Nephron (organoid): ENCODE measurements at regions not wholly inside any gene's neighbourhood (a gene's known extent, or its start where the extent isn't known, plus 50 kb on each side); places are given as distances from the start of the nearest gene placed in this dataset.

Source experiments
- H3K27ac Mint-ChIP-seq, 3 experiments: 2 replicates each; pipeline ENCODE4 v1.8.0; 2020; ENCODE audit warnings: mixed read lengths in 3 of 3, mild to moderate bottlenecking in 2 of 3, moderate library complexity in 1 of 3
- H3K27me3 Mint-ChIP-seq: 2 replicates; pipeline ENCODE4 v1.8.0; 2021; ENCODE audit warnings: low read depth, mild to moderate bottlenecking, moderate library complexity, mixed read lengths
- H3K36me3 Mint-ChIP-seq: 2 replicates; pipeline ENCODE4 v1.8.0; 2020; ENCODE audit warnings: low read depth, mixed read lengths
- H3K4me1 Mint-ChIP-seq: 2 replicates; pipeline ENCODE4 v1.8.0; 2020; ENCODE audit warnings: mixed read lengths
- H3K4me3 Mint-ChIP-seq, 3 experiments: 2 replicates each; pipeline ENCODE4 v1.8.0; 2020; ENCODE audit warnings: mild to moderate bottlenecking in 3 of 3, mixed read lengths in 3 of 3, moderate library complexity in 2 of 3
- H3K9me3 Mint-ChIP-seq: 2 replicates; pipeline ENCODE4 v1.8.0; 2020; ENCODE audit warnings: mixed read lengths
- TF ChIP-seq, protein P1 (sequence below), 3 experiments: fragments of 200-600 bp; sonication (generic); IDR thresholded peaks; one replicate each; pipeline ENCODE4 v1.5.0; 2021; ENCODE audit warnings: antibody characterized with exemption in 3 of 3; ENCODE audit not compliant: unreplicated experiment in 3 of 3

DNA sequence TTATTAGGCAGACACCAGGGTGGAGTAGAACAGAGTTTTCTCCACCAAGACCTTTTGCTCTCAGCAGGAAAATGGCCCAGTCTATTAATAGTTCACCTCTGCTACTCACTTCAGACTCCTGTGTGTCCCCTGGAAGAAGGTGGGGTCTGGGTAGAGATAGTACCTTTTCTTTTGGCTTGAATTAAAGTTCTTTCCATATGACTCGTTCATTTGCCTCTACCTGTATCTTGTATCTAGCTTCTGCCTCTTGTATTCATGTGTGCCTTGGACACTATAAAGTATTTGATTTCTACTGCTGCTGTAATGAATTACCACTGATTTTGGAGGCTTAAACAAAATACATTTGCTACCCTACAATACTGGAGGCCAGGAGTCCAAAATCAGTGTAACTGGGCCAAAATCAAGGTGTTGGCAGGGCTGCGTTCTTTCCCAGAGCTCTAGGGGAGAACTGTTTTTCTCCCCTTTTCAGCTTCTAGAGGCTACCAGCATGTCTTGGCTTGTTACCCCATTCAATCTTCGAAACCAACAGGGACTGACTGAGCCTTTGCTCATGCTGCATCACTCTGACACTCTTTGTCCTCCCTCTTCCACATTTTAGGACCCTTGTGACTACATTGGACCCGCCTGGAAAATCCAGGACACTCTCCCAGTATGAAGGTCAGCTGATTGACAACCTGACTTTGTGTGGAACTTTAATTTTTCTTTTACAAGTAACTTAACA, 155.6 kb upstream of the PRSS58 start:
- Mint-ChIP-seq H3K9me3 (no peaks in the 10 kb centered on the region), H3K36me3 (no peaks in the 10 kb centered on the region), H3K27ac (no peak overlapping the region), H3K27me3 (no peaks in the 10 kb centered on the region), H3K4me1 (no peaks in the 10 kb centered on the region), H3K4me3 (no peak overlapping the region)
- TF ChIP-seq, protein P1, sequence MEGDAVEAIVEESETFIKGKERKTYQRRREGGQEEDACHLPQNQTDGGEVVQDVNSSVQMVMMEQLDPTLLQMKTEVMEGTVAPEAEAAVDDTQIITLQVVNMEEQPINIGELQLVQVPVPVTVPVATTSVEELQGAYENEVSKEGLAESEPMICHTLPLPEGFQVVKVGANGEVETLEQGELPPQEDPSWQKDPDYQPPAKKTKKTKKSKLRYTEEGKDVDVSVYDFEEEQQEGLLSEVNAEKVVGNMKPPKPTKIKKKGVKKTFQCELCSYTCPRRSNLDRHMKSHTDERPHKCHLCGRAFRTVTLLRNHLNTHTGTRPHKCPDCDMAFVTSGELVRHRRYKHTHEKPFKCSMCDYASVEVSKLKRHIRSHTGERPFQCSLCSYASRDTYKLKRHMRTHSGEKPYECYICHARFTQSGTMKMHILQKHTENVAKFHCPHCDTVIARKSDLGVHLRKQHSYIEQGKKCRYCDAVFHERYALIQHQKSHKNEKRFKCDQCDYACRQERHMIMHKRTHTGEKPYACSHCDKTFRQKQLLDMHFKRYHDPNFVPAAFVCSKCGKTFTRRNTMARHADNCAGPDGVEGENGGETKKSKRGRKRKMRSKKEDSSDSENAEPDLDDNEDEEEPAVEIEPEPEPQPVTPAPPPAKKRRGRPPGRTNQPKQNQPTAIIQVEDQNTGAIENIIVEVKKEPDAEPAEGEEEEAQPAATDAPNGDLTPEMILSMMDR (IDR thresholded peaks at IDR 0.05; ENCODE audit: unreplicated experiment in 3 of 3), result no peak

DNA sequence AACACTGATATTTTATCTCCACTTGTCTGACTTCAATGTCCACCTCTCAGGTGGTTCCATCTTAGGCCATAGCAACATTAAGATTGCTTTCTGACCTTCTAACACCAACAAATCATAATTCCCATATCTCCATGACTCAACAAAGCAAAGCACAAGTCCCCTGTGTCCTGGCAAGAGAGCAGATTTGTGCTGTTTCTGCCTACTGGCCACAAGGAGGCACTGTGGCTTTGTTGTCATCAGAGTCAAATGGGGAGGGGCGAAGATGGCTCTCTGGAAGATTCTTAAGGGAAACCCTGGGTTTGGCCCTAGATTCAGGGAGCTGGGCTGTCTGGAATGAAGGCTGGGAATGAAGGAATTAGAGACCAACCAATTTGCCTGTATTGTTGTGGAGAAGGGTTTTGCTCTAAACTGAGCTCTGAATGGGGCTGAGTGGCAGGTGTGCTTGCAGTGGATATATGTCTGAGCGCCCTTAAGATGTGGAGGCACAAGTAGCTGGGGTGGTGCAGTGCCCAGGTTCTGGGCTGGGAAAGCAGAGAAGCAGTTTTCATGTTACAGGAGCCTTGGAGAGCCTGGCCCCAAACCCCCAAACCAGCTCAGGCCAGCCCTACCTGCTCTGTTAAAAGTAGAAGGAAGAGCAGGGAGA, 154.8 kb upstream of the PRSS58 start:
- no peaks in the 10 kb centered on the region for H3K9me3 Mint-ChIP-seq
- TF ChIP-seq, protein P1 (IDR thresholded peaks at IDR 0.05; ENCODE audit: unreplicated experiment in 3 of 3), result peak in 2 of 3 experiments; percentile 17 to 37
- H3K36me3 Mint-ChIP-seq, result no peaks in the 10 kb centered on the region
- H3K4me1 Mint-ChIP-seq, result no peaks in the 10 kb centered on the region
- H3K27ac Mint-ChIP-seq, result no peak overlapping the region
- H3K4me3 Mint-ChIP-seq, result no peak overlapping the region
- no peaks in the 10 kb centered on the region for H3K27me3 Mint-ChIP-seq

DNA sequence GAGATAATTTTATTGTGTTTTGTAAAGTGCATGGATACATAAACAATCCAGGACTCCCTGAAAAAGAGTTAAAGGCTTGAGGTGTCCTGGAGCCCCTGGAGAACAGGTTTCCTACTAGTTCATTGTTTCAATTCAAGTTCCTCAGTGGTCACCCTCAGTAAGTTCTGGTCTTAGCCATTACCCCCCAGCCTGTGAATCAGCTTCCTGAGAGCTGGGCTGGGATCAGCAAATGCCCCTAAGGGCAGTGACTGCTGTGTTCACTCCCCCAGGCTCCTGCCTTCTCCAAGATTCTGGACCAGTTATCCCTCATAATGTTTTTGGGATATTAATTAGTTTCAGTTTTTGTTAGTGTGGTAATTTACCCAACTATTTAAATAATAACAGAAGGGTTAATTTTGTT, 151.6 kb upstream of the PRSS58 start:
- Mint-ChIP-seq H3K27me3 (no peaks in the 10 kb centered on the region), H3K27ac (no peak overlapping the region), H3K4me1 (no peaks in the 10 kb centered on the region), H3K9me3 (no peaks in the 10 kb centered on the region), H3K4me3 (no peak overlapping the region), H3K36me3 (no peaks in the 10 kb centered on the region)
- TF ChIP-seq, protein P1 (IDR thresholded peaks at IDR 0.05; ENCODE audit: unreplicated experiment in 3 of 3), result no peak

DNA sequence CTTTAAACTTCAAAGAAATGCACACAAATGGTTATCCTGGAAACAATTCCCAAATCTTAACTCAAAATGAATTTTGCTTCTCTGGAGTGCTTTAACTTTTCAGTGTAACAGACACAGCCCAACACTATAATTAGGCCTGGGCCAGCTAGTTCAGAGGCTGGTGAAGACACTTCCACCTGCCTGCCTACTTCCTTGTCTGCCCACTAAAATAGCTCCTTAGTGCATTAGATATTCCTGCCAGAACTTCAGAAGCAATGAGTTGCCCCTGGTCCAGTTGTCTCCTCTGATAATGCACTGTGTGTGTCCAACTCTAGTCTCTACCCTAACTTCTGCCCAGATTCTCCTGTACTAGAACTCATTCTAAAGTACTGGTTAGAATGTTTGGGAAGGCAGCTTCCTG, 150.9 kb upstream of the PRSS58 start:
- no peaks in the 10 kb centered on the region for H3K36me3 Mint-ChIP-seq
- H3K27me3 Mint-ChIP-seq, result no peaks in the 10 kb centered on the region
- no peak overlapping the region for H3K27ac Mint-ChIP-seq
- TF ChIP-seq, protein P1 (IDR thresholded peaks at IDR 0.05; ENCODE audit: unreplicated experiment in 3 of 3), result no peak
- no peaks in the 10 kb centered on the region for H3K4me1 Mint-ChIP-seq
- H3K4me3 Mint-ChIP-seq, result no peak overlapping the region
- H3K9me3 Mint-ChIP-seq, result no peaks in the 10 kb centered on the region

DNA sequence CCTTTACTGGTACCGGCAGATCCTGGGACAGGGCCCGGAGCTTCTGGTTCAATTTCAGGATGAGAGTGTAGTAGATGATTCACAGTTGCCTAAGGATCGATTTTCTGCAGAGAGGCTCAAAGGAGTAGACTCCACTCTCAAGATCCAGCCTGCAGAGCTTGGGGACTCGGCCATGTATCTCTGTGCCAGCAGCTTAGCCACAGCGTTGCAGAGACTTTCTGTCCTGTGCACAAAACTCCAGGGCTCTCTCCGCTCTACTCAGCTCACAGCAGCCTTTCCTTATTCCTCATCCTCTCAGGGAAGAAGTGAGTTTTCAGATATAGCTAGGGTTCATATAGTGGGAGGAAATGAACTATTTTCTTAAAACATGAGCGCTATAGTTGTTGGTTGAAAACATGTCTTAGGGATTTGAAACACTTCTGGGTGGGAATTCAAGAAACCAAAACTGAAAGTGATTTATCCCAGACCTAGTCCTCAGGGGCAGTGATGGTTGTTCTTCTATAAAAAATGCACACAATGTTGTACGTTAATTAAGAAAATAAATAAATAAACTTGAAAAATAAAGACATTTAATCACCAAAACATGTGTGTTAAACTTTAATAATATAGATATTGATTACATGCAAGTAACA, 150.2 kb upstream of the PRSS58 start:
- H3K27me3 Mint-ChIP-seq, result no peaks in the 10 kb centered on the region
- no peak overlapping the region for H3K4me3 Mint-ChIP-seq
- H3K9me3 Mint-ChIP-seq, result no peaks in the 10 kb centered on the region
- H3K27ac Mint-ChIP-seq, result no peak overlapping the region
- no peaks in the 10 kb centered on the region for H3K36me3 Mint-ChIP-seq
- H3K4me1 Mint-ChIP-seq, result no peaks in the 10 kb centered on the region
- TF ChIP-seq, protein P1 (IDR thresholded peaks at IDR 0.05; ENCODE audit: unreplicated experiment in 3 of 3), result no peak
